ENCODE measurements at regions not wholly inside any gene's neighbourhood (a gene's known extent, or its start where the extent isn't known, plus 50 kb on each side); places are given as distances from the start of the nearest gene placed in this dataset.

DNA sequence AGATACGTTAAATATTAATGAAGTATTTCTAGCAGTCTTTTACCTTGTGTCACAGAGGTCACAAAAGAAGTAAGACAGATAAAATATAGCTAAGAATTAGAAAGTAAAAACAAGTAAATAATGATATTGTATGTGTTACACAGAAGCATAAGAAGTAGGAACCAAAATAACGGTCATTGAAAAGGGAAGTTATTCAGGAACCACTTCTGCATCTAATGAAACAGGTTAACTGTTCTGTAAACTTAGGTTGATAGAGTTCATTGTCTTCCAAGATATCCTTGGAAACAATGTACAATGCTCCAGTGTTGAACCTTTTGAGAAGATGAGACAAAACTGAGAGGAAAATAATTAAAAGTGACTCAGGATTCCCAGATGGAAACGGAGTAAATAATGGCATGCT is 57.1 kb upstream of the CD302 start:
- CTCF ChIA-PET = no interaction called here
- Mint-ChIP-seq H3K9me3 (no peaks in the 10 kb centered on the region), H3K4me3 (no peak overlapping the region), H3K27ac (no peak overlapping the region), H3K27me3 (no peaks in the 10 kb centered on the region), H3K36me3 (peaks cover 9 to 55% (median 52%) of the 10 kb centered on the region in 5 donors), H3K4me1 (peaks cover 0 to 2% (median 0%) of the 10 kb centered on the region in 7 donors)
- H3K36me3 ChIP-seq (ENCODE audit: control insufficient read depth in 2 of 3, insufficient read depth in 3 of 3, low read length in 3 of 3) = peaks cover 4 to 69% (median 11%) of the 10 kb centered on the region in 3 experiments
- no peaks in the 10 kb centered on the region for H3K27me3 ChIP-seq (ENCODE audit: control insufficient read depth in 2 of 2, insufficient read depth in 2 of 2, low read length in 2 of 2)
- DNase-seq (no peak), ATAC-seq (no peak)
- POLR2A ChIA-PET = no interaction called here
- H3K4me3 ChIP-seq (ENCODE audit: low read length) = no peak overlapping the region
- H3K9me3 ChIP-seq (ENCODE audit: control insufficient read depth in 2 of 3, low read length in 3 of 3) = no peaks in the 10 kb centered on the region
- H3K27ac ChIP-seq (ENCODE audit: low read depth, low read length) = no peak overlapping the region
- no peaks in the 10 kb centered on the region for H3K4me1 ChIP-seq (ENCODE audit: control insufficient read depth in 2 of 2, insufficient read depth in 2 of 2, low read length in 2 of 2)
- intact Hi-C loops (cut with micrococcal nuclease) = no loop called here

GRCh38 chr2:159854481-159854880 is 56.5 kb upstream of the CD302 start:
- no peak overlapping the region for H3K27ac Mint-ChIP-seq

GRCh38 chr2:159853101-159853500 is 55.1 kb upstream of the CD302 start:
- intact Hi-C loops (cut with micrococcal nuclease) = no loop called here
- CTCF ChIA-PET = no interaction called here
- H3K27ac ChIP-seq (ENCODE audit: low read depth, low read length) = no peak overlapping the region
- Mint-ChIP-seq H3K27ac (no peak overlapping the region), H3K27me3 (no peaks in the 10 kb centered on the region), H3K4me3 (no peak overlapping the region), H3K9me3 (no peaks in the 10 kb centered on the region), H3K36me3 (peaks cover 6 to 59% (median 53%) of the 10 kb centered on the region in 5 donors), H3K4me1 (peaks cover 0 to 2% (median 0%) of the 10 kb centered on the region in 7 donors)
- H3K4me1 ChIP-seq (ENCODE audit: control insufficient read depth in 2 of 2, insufficient read depth in 2 of 2, low read length in 2 of 2) = no peaks in the 10 kb centered on the region
- ATAC-seq (no peak), DNase-seq (no peak)
- peaks cover 1 to 70% (median 19%) of the 10 kb centered on the region in 3 experiments for H3K36me3 ChIP-seq (ENCODE audit: control insufficient read depth in 2 of 3, insufficient read depth in 3 of 3, low read length in 3 of 3)
- POLR2A ChIA-PET = no interaction called here
- no peak overlapping the region for H3K4me3 ChIP-seq (ENCODE audit: low read length)
- no peaks in the 10 kb centered on the region for H3K27me3 ChIP-seq (ENCODE audit: control insufficient read depth in 2 of 2, insufficient read depth in 2 of 2, low read length in 2 of 2)
- H3K9me3 ChIP-seq (ENCODE audit: control insufficient read depth in 2 of 3, low read length in 3 of 3) = no peaks in the 10 kb centered on the region

More at GRCh38 chr2:159854481-159854880, 56.5 kb upstream of the CD302 start:
- no peaks in the 10 kb centered on the region for H3K27me3 Mint-ChIP-seq
- H3K27me3 ChIP-seq (ENCODE audit: control insufficient read depth in 2 of 2, insufficient read depth in 2 of 2, low read length in 2 of 2) = no peaks in the 10 kb centered on the region
- H3K36me3 Mint-ChIP-seq = peaks cover 6 to 58% (median 54%) of the 10 kb centered on the region in 5 donors
- POLR2A ChIA-PET = no interaction called here
- no peak for DNase-seq
- intact Hi-C loops (cut with micrococcal nuclease) = no loop called here
- H3K4me1 ChIP-seq (ENCODE audit: control insufficient read depth in 2 of 2, insufficient read depth in 2 of 2, low read length in 2 of 2) = no peaks in the 10 kb centered on the region
- no peak for ATAC-seq
- H3K9me3 ChIP-seq (ENCODE audit: control insufficient read depth in 2 of 3, low read length in 3 of 3) = no peaks in the 10 kb centered on the region
- no peak overlapping the region for H3K4me3 Mint-ChIP-seq
- no peaks in the 10 kb centered on the region for H3K9me3 Mint-ChIP-seq
- H3K4me3 ChIP-seq (ENCODE audit: low read length) = no peak overlapping the region
- H3K36me3 ChIP-seq (ENCODE audit: control insufficient read depth in 2 of 3, insufficient read depth in 3 of 3, low read length in 3 of 3) = peaks cover 4 to 72% (median 13%) of the 10 kb centered on the region in 3 experiments
- no peak overlapping the region for H3K27ac ChIP-seq (ENCODE audit: low read depth, low read length)
- H3K4me1 Mint-ChIP-seq = peaks cover 0 to 2% (median 0%) of the 10 kb centered on the region in 7 donors
- CTCF ChIA-PET = no interaction called here

DNA sequence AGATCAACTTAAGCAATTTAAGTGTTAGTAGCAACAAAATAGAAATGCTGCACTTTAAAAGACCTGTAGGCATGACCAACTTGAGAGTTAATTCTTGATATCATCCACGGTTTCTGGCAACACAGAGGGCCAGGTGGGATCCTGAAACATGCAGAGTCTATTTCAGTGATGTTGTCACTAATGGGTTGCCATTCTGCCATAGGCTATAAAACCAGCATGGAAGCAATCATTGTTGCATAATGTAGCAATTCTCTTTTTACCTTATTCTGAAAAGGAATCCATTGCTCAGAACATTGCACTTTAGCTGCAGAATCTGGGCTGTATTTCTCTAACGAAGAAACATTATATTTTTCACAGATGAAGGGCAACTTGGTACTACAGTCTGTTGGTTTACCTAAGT is 53.9 kb upstream of the CD302 start:
- Mint-ChIP-seq H3K36me3 (peaks cover 6 to 65% (median 57%) of the 10 kb centered on the region in 5 donors), H3K4me1 (peaks cover 0 to 2% (median 0%) of the 10 kb centered on the region in 7 donors), H3K9me3 (no peaks in the 10 kb centered on the region), H3K27me3 (no peaks in the 10 kb centered on the region), H3K4me3 (no peak overlapping the region), H3K27ac (peak overlapping the region in 1 of 9 donors; percentile 2)
- ATAC-seq = no peak
- no peak for DNase-seq
- H3K4me1 ChIP-seq (ENCODE audit: control insufficient read depth in 2 of 2, insufficient read depth in 2 of 2, low read length in 2 of 2) = no peaks in the 10 kb centered on the region
- no peaks in the 10 kb centered on the region for H3K9me3 ChIP-seq (ENCODE audit: control insufficient read depth in 2 of 3, low read length in 3 of 3)
- peaks cover 0 to 70% (median 19%) of the 10 kb centered on the region in 3 experiments for H3K36me3 ChIP-seq (ENCODE audit: control insufficient read depth in 2 of 3, insufficient read depth in 3 of 3, low read length in 3 of 3)
- POLR2A ChIA-PET = no interaction called here
- H3K27ac ChIP-seq (ENCODE audit: low read depth, low read length) = no peak overlapping the region
- CTCF ChIA-PET = no interaction called here
- H3K27me3 ChIP-seq (ENCODE audit: control insufficient read depth in 2 of 2, insufficient read depth in 2 of 2, low read length in 2 of 2) = no peaks in the 10 kb centered on the region
- no peak overlapping the region for H3K4me3 ChIP-seq (ENCODE audit: low read length)
- intact Hi-C loops (cut with micrococcal nuclease) = no loop called here

DNA sequence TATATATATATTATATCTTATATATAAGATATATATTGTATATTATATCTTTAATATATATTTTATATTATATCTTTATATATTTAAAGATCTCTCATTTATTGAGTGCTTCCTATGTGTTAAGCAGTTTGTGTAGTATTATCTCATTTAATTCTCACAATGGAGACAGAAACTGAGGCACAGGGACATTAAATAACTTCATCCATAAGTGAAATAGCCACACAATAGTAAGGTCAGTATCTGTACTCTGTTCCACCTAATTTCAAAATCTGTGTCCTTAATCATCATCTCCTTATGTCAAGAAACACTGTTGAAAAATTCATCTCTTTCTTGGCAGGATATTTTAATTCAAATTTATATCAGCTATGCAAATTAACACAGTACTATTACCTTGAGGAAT is 52.8 kb upstream of the CD302 start:
- no peaks in the 10 kb centered on the region for H3K4me1 ChIP-seq (ENCODE audit: control insufficient read depth in 2 of 2, insufficient read depth in 2 of 2, low read length in 2 of 2)
- no peaks in the 10 kb centered on the region for H3K27me3 ChIP-seq (ENCODE audit: control insufficient read depth in 2 of 2, insufficient read depth in 2 of 2, low read length in 2 of 2)
- no peak overlapping the region for H3K27ac Mint-ChIP-seq
- H3K36me3 ChIP-seq (ENCODE audit: control insufficient read depth in 2 of 3, insufficient read depth in 3 of 3, low read length in 3 of 3) = peaks cover 0 to 76% (median 19%) of the 10 kb centered on the region in 3 experiments
- CTCF ChIA-PET = no interaction called here
- H3K27me3 Mint-ChIP-seq = no peaks in the 10 kb centered on the region
- H3K9me3 Mint-ChIP-seq = no peaks in the 10 kb centered on the region
- peaks cover 6 to 65% (median 59%) of the 10 kb centered on the region in 5 donors for H3K36me3 Mint-ChIP-seq
- intact Hi-C loops (cut with micrococcal nuclease) = no loop called here
- H3K4me3 ChIP-seq (ENCODE audit: low read length) = no peak overlapping the region
- DNase-seq = no peak
- no peak overlapping the region for H3K4me3 Mint-ChIP-seq
- POLR2A ChIA-PET = no interaction called here
- H3K27ac ChIP-seq (ENCODE audit: low read depth, low read length) = no peak overlapping the region
- H3K4me1 Mint-ChIP-seq = peaks cover 0 to under 1% (median 0%) of the 10 kb centered on the region in 7 donors
- ATAC-seq = no peak
- H3K9me3 ChIP-seq (ENCODE audit: control insufficient read depth in 2 of 3, low read length in 3 of 3) = no peaks in the 10 kb centered on the region

GRCh38 chr2:159849160-159849813 is 51.3 kb upstream of the CD302 start:
- CTCF ChIA-PET = no interaction called here
- POLR2A ChIA-PET = no interaction called here
- Histone ChIP-seq H3K4me1 (ENCODE audit: control insufficient read depth in 2 of 2, insufficient read depth in 2 of 2, low read length in 2 of 2) (no peaks in the 10 kb centered on the region), H3K36me3 (ENCODE audit: control insufficient read depth in 2 of 3, insufficient read depth in 3 of 3, low read length in 3 of 3) (peaks cover 0 to 61% (median 19%) of the 10 kb centered on the region in 3 experiments), H3K9me3 (ENCODE audit: control insufficient read depth in 2 of 3, low read length in 3 of 3) (no peaks in the 10 kb centered on the region), H3K27ac (ENCODE audit: low read depth, low read length) (no peak overlapping the region), H3K27me3 (ENCODE audit: control insufficient read depth in 2 of 2, insufficient read depth in 2 of 2, low read length in 2 of 2) (no peaks in the 10 kb centered on the region), H3K4me3 (ENCODE audit: low read length) (no peak overlapping the region)
- Mint-ChIP-seq H3K4me3 (no peak overlapping the region), H3K36me3 (peaks cover under 1 to 58% (median 53%) of the 10 kb centered on the region in 5 donors), H3K9me3 (no peaks in the 10 kb centered on the region), H3K4me1 (no peaks in the 10 kb centered on the region), H3K27me3 (no peaks in the 10 kb centered on the region), H3K27ac (no peak overlapping the region)
- ATAC-seq (no peak), DNase-seq (no peak)
- intact Hi-C loops (cut with micrococcal nuclease) = no loop called here
